NCI-H774 (cell line): ENCODE measurements at regions not wholly inside any gene's neighbourhood (a gene's known extent, or its start where the extent isn't known, plus 50 kb on each side); places are given as distances from the start of the nearest gene placed in this dataset.
"Not testable (repeated sequence)": the region's sequence is repeated elsewhere in the genome, so short reads cannot be mapped to it uniquely, and the experiment has no call there.

Experiments used
- DNase-seq: peaks from one replicate; lab custom pipeline; 2025; lab: John Stamatoyannopoulos, UW

GRCh38 chr7:65621580-65622201 is 248.0 kb downstream of the ZNF92 start:
- DNase-seq: not testable (repeated sequence)

- not testable (repeated sequence) for DNase-seq
Measured at GRCh38 chr7:65631236-65631635, 241.6 kb upstream of the VKORC1L1 start.

- not testable (repeated sequence) for DNase-seq
Measured at GRCh38 chr7:65633587-65634404, 239.1 kb upstream of the VKORC1L1 start.

- not testable (repeated sequence) for DNase-seq
Measured at GRCh38 chr7:65638918-65639317, 234.0 kb upstream of the VKORC1L1 start.

GRCh38 chr7:65639717-65640116 is 233.2 kb upstream of the VKORC1L1 start:
- not testable (repeated sequence) for DNase-seq

- not testable (repeated sequence) for DNase-seq
Measured at GRCh38 chr7:65643498-65643897, 229.4 kb upstream of the VKORC1L1 start.

- not testable (repeated sequence) for DNase-seq
Measured at GRCh38 chr7:65647153-65647964, 225.5 kb upstream of the VKORC1L1 start.

GRCh38 chr7:65651174-65651573 is 221.7 kb upstream of the VKORC1L1 start:
- not testable (repeated sequence) for DNase-seq

- DNase-seq: not testable (repeated sequence)
Measured at GRCh38 chr7:65651826-65652592, 220.9 kb upstream of the VKORC1L1 start.

GRCh38 chr7:65652669-65653068 is 220.2 kb upstream of the VKORC1L1 start:
- DNase-seq: not testable (repeated sequence)

- not testable (repeated sequence) for DNase-seq
Measured at GRCh38 chr7:65656494-65657188, 216.2 kb upstream of the VKORC1L1 start.

- not testable (repeated sequence) for DNase-seq
Measured at GRCh38 chr7:65683362-65683761, 189.5 kb upstream of the VKORC1L1 start.

GRCh38 chr7:65699026-65699714 is 173.7 kb upstream of the VKORC1L1 start:
- not testable (repeated sequence) for DNase-seq

GRCh38 chr7:65699715-65700356 is 173.0 kb upstream of the VKORC1L1 start:
- not testable (repeated sequence) for DNase-seq

- peak; percentile 39 for DNase-seq
Measured at GRCh38 chr7:65719123-65719798, 153.6 kb upstream of the VKORC1L1 start.

- peak; percentile 88 for DNase-seq
Measured at GRCh38 chr7:65722361-65722792, 150.5 kb upstream of the VKORC1L1 start.

- not testable (repeated sequence) for DNase-seq
Measured at GRCh38 chr7:65727182-65727581, 145.7 kb upstream of the VKORC1L1 start.

GRCh38 chr7:65731129-65731528 is 141.7 kb upstream of the VKORC1L1 start:
- no peak for DNase-seq

- no peak for DNase-seq
Measured at GRCh38 chr7:65731562-65732035, 141.3 kb upstream of the VKORC1L1 start.
